Ishikawa (cell line): ENCODE measurements at regions not wholly inside any gene's neighbourhood (a gene's known extent, or its start where the extent isn't known, plus 50 kb on each side); places are given as distances from the start of the nearest gene placed in this dataset.

Experiments used
- CREB1 ChIP-seq: IDR thresholded peaks from 2 replicates; pipeline ENCODE4 v1.6.1; 2012; ENCODE audit warnings: low read depth
- RAD21 ChIP-seq: IDR thresholded peaks from 2 replicates; pipeline ENCODE4 v1.6.1; 2012; ENCODE audit warnings: low read depth
- TF ChIP-seq, protein P1 (sequence below): IDR thresholded peaks from 2 replicates; pipeline ENCODE4 v1.6.1; 2012

- TF ChIP-seq RAD21 = no peak
- TF ChIP-seq, protein P1, sequence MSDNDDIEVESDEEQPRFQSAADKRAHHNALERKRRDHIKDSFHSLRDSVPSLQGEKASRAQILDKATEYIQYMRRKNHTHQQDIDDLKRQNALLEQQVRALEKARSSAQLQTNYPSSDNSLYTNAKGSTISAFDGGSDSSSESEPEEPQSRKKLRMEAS = no peak
- TF ChIP-seq CREB1 = no peak
Measured at GRCh38 chr5:2890011-2890410, 138.5 kb upstream of the IRX2 start.
